ENCODE measurements at regions not wholly inside any gene's neighbourhood (a gene's known extent, or its start where the extent isn't known, plus 50 kb on each side); places are given as distances from the start of the nearest gene placed in this dataset.

GRCh38 chr10:83945982-83946718, 193.2 kb upstream of the GHITM start:
- TF ChIP-seq CTCF (IDR thresholded peaks at IDR 0.05) (no peak), POLR2A (IDR thresholded peaks at IDR 0.05) (no peak)

Measured in vagina (tissue), 2 donors.